Thoracic aorta (tissue), 2 donors: ENCODE measurements at regions not wholly inside any gene's neighbourhood (a gene's known extent, or its start where the extent isn't known, plus 50 kb on each side); places are given as distances from the start of the nearest gene placed in this dataset.
"Not testable (repeated sequence)": the region's sequence is repeated elsewhere in the genome, so short reads cannot be mapped to it uniquely, and the experiment has no call there.

Source experiments
- ATAC-seq: fragments of 150-250 bp; one replicate; pipeline ENCODE4 v1.8.0; 2017; ENCODE audit warnings: low read depth; ENCODE audit not compliant: insufficient number of reproducible peaks, low FRiP score
- DNase-seq: peaks from one replicate; pipeline ENCODE4 v3.0.0-alpha.2; 2020; ENCODE audit warnings: low spot score
- H3K27ac ChIP-seq, 2 donors: fragments of 200-600 bp; sonication (generic); 1 replicate in 1 of 2; 2 replicates in 1 of 2; pipeline ENCODE4 v1.5.1; 2016; ENCODE audit warnings: mild to moderate bottlenecking in 2 of 2, moderate library complexity in 2 of 2
- H3K27me3 ChIP-seq: fragments of 200-600 bp; sonication (generic); replicated peaks from 2 replicates; pipeline ENCODE4 v1.6.0; 2016; ENCODE audit warnings: mild to moderate bottlenecking; ENCODE audit not compliant: insufficient read depth
- H3K36me3 ChIP-seq: fragments of 200-600 bp; sonication (generic); one replicate; pipeline ENCODE4 v1.5.1; 2016
- H3K4me1 ChIP-seq, 2 donors: fragments of 200-600 bp; sonication (generic); 1 replicate in 1 of 2; 2 replicates in 1 of 2; pipeline versions ENCODE4 v1.5.1 to v1.6.0; 2016; ENCODE audit warnings: low read depth in 2 of 2, mild to moderate bottlenecking in 1 of 2; ENCODE audit not compliant: control insufficient read depth in 1 of 2
- H3K4me3 ChIP-seq: fragments of 200-600 bp; sonication (generic); 2 replicates; pipeline ENCODE4 v1.5.1; 2016; ENCODE audit warnings: mild to moderate bottlenecking
- H3K9me3 ChIP-seq: fragments of 200-600 bp; sonication (generic); 2 replicates; pipeline ENCODE4 v1.5.1; 2016
- TF ChIP-seq, protein P1 (sequence below): fragments of 200-600 bp; sonication (generic); IDR thresholded peaks from one replicate; pipeline ENCODE4 v1.5.1; 2019; ENCODE audit warnings: antibody characterized with exemption

GRCh38 chr12:30533558-30534265, 162.0 kb downstream of the IPO8 start:
- TF ChIP-seq, protein P1, sequence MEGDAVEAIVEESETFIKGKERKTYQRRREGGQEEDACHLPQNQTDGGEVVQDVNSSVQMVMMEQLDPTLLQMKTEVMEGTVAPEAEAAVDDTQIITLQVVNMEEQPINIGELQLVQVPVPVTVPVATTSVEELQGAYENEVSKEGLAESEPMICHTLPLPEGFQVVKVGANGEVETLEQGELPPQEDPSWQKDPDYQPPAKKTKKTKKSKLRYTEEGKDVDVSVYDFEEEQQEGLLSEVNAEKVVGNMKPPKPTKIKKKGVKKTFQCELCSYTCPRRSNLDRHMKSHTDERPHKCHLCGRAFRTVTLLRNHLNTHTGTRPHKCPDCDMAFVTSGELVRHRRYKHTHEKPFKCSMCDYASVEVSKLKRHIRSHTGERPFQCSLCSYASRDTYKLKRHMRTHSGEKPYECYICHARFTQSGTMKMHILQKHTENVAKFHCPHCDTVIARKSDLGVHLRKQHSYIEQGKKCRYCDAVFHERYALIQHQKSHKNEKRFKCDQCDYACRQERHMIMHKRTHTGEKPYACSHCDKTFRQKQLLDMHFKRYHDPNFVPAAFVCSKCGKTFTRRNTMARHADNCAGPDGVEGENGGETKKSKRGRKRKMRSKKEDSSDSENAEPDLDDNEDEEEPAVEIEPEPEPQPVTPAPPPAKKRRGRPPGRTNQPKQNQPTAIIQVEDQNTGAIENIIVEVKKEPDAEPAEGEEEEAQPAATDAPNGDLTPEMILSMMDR = no peak
- Histone ChIP-seq H3K9me3 (no peaks in the 10 kb centered on the region), H3K27ac (no peak overlapping the region), H3K4me3 (no peak overlapping the region), H3K27me3 (no peaks in the 10 kb centered on the region), H3K36me3 (no peaks in the 10 kb centered on the region), H3K4me1 (no peaks in the 10 kb centered on the region)
- ATAC-seq = no peak
- no peak for DNase-seq

DNA sequence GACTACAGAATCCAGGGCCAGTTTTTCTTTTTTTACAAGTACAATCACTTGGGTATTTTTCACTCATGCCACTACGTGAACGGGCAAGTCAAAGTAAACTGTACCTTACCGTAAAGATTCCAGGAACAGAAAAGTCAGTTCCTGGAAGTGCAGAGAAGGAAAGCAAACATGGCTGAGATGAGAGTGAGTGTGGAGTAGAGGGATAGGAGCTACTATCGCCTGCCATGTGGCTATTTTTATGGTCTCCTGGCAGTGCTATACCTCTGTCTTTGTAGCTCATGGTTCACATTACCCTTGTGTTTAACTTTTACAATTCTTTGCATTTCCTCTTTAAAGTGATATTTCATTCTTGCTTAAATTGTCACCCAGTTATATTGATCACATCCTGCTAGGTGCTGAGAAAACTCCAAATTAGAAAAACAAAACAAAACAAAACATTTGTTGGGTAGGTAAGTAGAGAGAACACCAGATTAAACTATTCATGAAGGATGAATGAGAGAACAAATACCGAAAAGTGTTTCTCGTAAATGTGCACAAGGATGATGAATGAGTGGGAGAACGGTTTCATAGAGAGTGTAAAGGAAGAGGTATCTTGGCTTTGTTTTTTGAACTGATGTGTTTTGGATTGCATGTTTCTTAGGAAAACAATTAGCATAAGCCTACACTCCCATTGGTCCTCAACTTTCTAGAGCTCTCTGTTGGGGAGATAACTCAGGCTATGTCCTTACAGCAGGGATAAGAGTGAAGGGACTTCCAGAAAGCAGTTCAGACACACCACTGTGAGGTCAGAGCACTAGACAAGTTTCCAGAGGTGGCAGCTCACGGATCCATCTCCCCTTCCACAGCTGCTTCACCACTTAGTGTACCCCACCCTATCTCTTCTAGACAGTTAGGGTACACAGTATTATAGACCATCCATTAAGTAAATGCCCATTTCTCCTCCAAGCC, 163.7 kb downstream of the IPO8 start:
- ATAC-seq = no peak
- Histone ChIP-seq H3K4me3 (no peak overlapping the region), H3K4me1 (no peaks in the 10 kb centered on the region), H3K27ac (no peak overlapping the region), H3K27me3 (no peaks in the 10 kb centered on the region), H3K36me3 (no peaks in the 10 kb centered on the region), H3K9me3 (no peaks in the 10 kb centered on the region)
- no peak for DNase-seq
- TF ChIP-seq, protein P1 = no peak

GRCh38 chr12:30529489-30530269, 166.0 kb downstream of the IPO8 start:
- Histone ChIP-seq H3K27me3 (no peaks in the 10 kb centered on the region), H3K4me3 (no peak overlapping the region)
- no peak for ATAC-seq

DNA sequence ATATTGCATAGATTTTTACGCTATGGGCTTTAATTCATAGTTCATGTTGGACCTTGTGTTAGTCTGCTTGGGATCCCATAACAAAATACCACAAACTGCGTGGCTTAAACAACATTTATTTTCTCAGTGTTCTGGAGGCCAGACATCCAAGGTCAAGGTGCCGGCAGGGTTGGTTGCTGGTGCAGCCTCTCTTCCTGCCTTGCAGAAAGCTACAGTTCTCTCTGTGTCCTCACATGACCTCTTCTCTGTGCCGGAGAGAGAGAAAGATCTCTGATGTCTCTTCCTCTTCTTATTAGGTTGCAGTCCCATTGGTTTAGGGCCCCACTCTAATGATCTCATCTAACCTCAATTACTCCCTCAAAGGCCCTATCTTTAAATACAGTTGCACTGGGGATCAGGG, 170.5 kb downstream of the IPO8 start:
- DNase-seq = no peak
- Histone ChIP-seq H3K9me3 (no peaks in the 10 kb centered on the region), H3K4me3 (no peak overlapping the region), H3K4me1 (no peaks in the 10 kb centered on the region), H3K27ac (no peak overlapping the region), H3K27me3 (no peaks in the 10 kb centered on the region), H3K36me3 (no peaks in the 10 kb centered on the region)
- TF ChIP-seq, protein P1 = no peak
- ATAC-seq = no peak

More at GRCh38 chr12:30529489-30530269, 166.0 kb downstream of the IPO8 start:
- no peaks in the 10 kb centered on the region for H3K36me3 ChIP-seq
- H3K9me3 ChIP-seq = no peaks in the 10 kb centered on the region
- no peak for DNase-seq
- no peaks in the 10 kb centered on the region for H3K4me1 ChIP-seq
- TF ChIP-seq, protein P1 = no peak
- H3K27ac ChIP-seq = no peak overlapping the region

- not testable (repeated sequence) for H3K27me3 ChIP-seq, H3K36me3 ChIP-seq, DNase-seq, H3K9me3 ChIP-seq, ATAC-seq, H3K27ac ChIP-seq, H3K4me3 ChIP-seq, H3K4me1 ChIP-seq
Measured at GRCh38 chr12:30520285-30520684, 175.4 kb downstream of the IPO8 start.
